Activated CD4-positive, alpha-beta T cell treated with anti-CD3 and anti-CD28 coated beads, Interleukin-2, amount 10 ng/mL, durations not matched to agents 24 days and 14 days (primary cell): ENCODE measurements at regions not wholly inside any gene's neighbourhood (a gene's known extent, or its start where the extent isn't known, plus 50 kb on each side); places are given as distances from the start of the nearest gene placed in this dataset.

Experiments
- DNase-seq: peaks from one replicate; pipeline ENCODE4 v3.0.0; 2022
- H3K27ac Mint-ChIP-seq: one replicate; pipeline ENCODE4 v1.8.0; 2022; ENCODE audit warnings: mild to moderate bottlenecking, mixed read lengths
- H3K27me3 Mint-ChIP-seq: one replicate; pipeline ENCODE4 v1.8.0; 2022; ENCODE audit warnings: mixed read lengths
- H3K36me3 Mint-ChIP-seq: one replicate; pipeline ENCODE4 v1.8.0; 2022; ENCODE audit warnings: low read depth, mild to moderate bottlenecking, mixed read lengths
- H3K4me1 Mint-ChIP-seq: one replicate; pipeline ENCODE4 v1.8.0; 2021; ENCODE audit warnings: mixed read lengths
- H3K4me3 Mint-ChIP-seq: one replicate; pipeline ENCODE4 v1.8.0; 2022; ENCODE audit warnings: mild to moderate bottlenecking, moderate library complexity, mixed read lengths
- H3K9me3 Mint-ChIP-seq: one replicate; pipeline ENCODE4 v1.8.0; 2021; ENCODE audit warnings: mixed read lengths
- intact Hi-C: fragments of 100-400 bp; cut with micrococcal nuclease; formaldehyde crosslinking; loops from one replicate; pipeline ENCODE4 v1.15.1; 2023

DNA sequence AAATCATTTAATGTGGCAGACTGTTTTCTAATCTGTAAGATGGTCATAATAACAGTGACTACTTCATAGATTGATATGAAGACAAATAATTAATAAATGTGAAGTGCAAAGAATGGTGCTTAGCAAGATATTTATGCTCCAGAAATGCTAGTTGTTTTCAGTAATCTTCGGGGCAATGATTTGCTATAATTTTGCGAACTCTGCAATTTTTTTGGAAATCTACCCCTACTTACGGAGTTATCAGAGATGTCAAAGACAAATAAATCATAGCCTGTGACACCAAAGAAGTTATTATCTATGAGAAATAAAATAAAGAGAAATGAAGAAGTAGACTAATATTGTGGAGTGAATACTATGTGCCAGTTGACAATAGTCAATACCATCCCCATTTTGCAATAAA is 634.1 kb upstream of the LRRC4C start:
- Mint-ChIP-seq H3K27me3 (no peaks in the 10 kb centered on the region), H3K9me3 (peaks cover 12% of the 10 kb centered on the region), H3K4me3 (no peak overlapping the region), H3K4me1 (no peaks in the 10 kb centered on the region), H3K36me3 (no peaks in the 10 kb centered on the region), H3K27ac (no peak overlapping the region)
- intact Hi-C loops, result no loop called here
- DNase-seq, result no peak

DNA sequence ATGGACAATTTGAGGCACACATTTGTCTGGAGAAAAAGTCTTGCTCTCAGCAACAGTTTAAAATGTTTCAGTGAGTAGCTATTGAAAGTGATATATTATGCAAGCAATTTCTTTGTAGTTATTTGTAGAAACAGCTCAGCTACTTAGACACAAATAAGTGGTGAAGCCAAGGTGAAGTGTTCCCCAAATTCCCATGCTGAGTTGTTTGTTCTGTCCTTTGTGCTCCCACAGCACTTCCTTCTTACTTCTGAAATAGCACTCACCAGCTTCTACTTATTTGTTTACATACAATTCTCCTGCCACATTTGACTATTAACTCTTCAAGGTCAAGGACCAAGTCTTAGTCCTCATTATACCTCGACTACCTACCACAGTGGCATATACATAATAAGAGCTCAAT is 638.6 kb upstream of the LRRC4C start:
- Mint-ChIP-seq H3K4me3 (no peak overlapping the region), H3K36me3 (no peaks in the 10 kb centered on the region), H3K9me3 (peaks cover 9% of the 10 kb centered on the region), H3K4me1 (no peaks in the 10 kb centered on the region), H3K27me3 (no peaks in the 10 kb centered on the region), H3K27ac (no peak overlapping the region)
- DNase-seq, result no peak
- intact Hi-C loops, result no loop called here

DNA sequence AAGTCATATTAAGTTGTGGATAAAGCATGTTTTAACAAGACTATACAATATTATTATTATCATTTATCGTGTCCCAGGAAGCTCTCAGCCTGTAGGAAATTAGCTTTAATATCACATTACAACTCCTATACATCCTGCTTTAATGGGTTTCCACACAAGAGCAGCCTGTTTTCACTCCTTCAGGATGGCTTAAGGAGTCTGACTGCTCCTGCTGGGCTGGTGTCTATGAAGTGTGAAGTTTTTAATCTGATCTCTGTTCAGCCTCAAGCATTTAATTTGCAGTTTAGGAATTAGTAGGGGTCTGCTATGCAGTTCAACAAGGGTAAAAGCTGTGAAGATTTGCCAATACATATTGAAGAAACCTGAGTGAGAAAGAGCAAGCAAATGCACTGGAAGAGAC is 653.4 kb upstream of the LRRC4C start:
- intact Hi-C loops, result no loop called here
- Mint-ChIP-seq H3K36me3 (no peaks in the 10 kb centered on the region), H3K9me3 (peaks cover 4% of the 10 kb centered on the region)

DNA sequence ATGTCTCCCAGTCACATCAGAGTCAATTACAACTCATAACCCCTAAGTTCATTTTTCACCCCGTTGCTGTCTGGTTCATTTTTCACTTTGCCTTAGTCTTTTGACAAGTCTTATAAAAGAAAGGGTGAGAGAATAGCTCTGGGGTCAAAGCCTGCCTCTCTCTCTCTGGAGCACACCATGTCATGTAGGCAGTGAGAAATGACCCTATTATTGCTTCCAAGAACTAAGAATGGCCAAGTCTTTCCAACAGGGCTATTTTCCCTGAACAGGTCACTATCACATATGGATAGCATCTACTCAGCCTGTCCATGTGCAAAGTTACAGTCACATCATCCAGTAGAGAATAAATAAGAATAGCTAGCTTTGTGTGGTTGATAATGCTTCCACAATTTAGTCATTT is 655.5 kb upstream of the LRRC4C start:
- intact Hi-C loops, result no loop called here
- Mint-ChIP-seq H3K27me3 (no peaks in the 10 kb centered on the region), H3K4me1 (no peaks in the 10 kb centered on the region), H3K27ac (no peak overlapping the region), H3K36me3 (no peaks in the 10 kb centered on the region), H3K9me3 (peaks cover 3% of the 10 kb centered on the region), H3K4me3 (no peak overlapping the region)
- DNase-seq, result no peak

More for the DNA sequence above, 653.4 kb upstream of the LRRC4C start:
- Mint-ChIP-seq H3K27ac (no peak overlapping the region), H3K4me3 (no peak overlapping the region), H3K27me3 (no peaks in the 10 kb centered on the region), H3K4me1 (no peaks in the 10 kb centered on the region)
- DNase-seq, result no peak

DNA sequence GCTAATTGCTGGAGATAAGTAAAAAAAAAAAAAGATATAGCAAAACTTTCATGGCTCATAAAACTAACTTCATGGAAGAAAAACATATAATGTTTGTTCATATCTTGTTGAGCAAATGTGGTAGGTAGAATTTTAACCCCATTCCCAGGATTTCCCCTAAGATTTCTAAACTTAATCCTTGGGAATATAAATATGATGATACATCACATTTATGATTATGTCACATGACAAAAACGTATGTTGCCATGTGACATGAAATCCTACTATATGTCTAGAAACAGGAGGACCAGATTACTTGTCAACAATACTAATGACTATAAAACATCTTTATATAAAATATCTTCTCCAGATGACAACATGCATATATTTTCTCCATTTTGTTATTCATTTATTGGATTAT is 679.0 kb upstream of the LRRC4C start:
- Mint-ChIP-seq H3K4me3 (no peak overlapping the region), H3K27ac (no peak overlapping the region), H3K4me1 (no peaks in the 10 kb centered on the region), H3K27me3 (no peaks in the 10 kb centered on the region), H3K36me3 (no peaks in the 10 kb centered on the region), H3K9me3 (peaks cover 6% of the 10 kb centered on the region)
- intact Hi-C loops, result no loop called here
- DNase-seq, result no peak

DNA sequence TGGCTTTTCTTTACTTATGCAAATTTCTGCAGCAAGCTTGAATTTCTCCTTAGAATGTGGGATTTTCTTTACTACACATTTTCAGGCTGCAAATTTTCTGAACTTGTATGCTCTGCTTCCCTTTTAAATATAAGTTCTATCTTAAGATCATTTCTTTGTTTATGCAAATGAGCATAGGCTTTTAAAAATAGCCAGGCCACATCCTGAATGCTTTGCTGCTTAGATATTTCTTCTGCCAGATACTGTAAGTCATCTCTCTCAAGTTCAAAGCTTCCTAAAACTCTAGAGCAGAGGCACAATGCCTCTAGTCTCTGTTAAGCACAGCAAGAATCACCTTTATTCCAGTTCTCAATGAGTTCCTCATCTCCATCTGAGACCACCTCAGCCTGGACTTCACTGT is 685.9 kb upstream of the LRRC4C start:
- H3K4me3 Mint-ChIP-seq, result no peak overlapping the region

DNA sequence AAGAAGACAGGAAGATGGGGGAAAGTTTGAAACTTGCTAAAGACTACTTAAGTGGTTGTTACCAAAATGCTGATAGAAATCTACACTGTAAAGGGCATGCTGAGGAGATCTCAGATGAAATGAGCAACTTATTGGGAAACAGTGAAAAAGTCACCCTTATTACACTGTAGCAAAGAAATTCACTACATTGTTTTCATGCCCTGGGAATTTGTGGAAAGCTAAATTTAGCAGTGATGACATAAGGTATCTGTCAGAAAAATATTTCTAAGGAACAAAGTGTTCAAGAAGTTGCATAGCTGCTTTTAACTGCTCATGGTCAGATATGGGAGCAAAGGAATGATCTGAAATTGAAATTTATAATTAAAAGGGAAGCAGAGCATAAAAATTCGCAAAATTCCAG is 702.4 kb upstream of the LRRC4C start:
- no peak for DNase-seq
- Mint-ChIP-seq H3K27me3 (no peaks in the 10 kb centered on the region), H3K9me3 (peaks cover 4% of the 10 kb centered on the region), H3K4me3 (no peak overlapping the region), H3K4me1 (no peaks in the 10 kb centered on the region), H3K27ac (no peak overlapping the region), H3K36me3 (no peaks in the 10 kb centered on the region)
- intact Hi-C loops, result no loop called here

More for the DNA sequence above, 685.9 kb upstream of the LRRC4C start:
- peaks cover 21% of the 10 kb centered on the region for H3K9me3 Mint-ChIP-seq
- no peak for DNase-seq
- no peaks in the 10 kb centered on the region for H3K27me3 Mint-ChIP-seq
- intact Hi-C loops, result no loop called here
- no peaks in the 10 kb centered on the region for H3K36me3 Mint-ChIP-seq
- H3K4me1 Mint-ChIP-seq, result no peaks in the 10 kb centered on the region
- H3K27ac Mint-ChIP-seq, result no peak overlapping the region

DNA sequence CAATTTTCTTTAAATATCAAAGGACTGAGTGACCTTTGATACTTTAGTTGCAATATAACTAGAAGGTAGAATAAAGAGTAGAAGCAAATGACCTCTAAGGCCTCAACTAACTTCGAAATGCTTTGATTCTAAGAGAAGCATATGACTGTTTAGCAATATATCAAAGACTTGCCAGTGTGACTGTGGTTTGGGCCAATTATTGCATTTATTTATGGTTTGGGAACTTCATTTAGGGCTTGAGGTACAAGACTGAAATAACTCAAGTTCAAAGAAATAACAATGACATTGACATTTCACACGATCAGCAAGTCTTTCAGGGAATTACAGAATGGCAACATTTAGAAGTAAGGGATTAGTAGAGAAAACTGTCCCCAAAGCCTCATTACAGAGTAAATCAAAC is 709.7 kb upstream of the LRRC4C start:
- H3K4me1 Mint-ChIP-seq, result no peaks in the 10 kb centered on the region
- no peak for DNase-seq
- intact Hi-C loops, result no loop called here
- H3K4me3 Mint-ChIP-seq, result no peak overlapping the region
- peaks cover 8% of the 10 kb centered on the region for H3K9me3 Mint-ChIP-seq
- H3K27me3 Mint-ChIP-seq, result no peaks in the 10 kb centered on the region
- H3K27ac Mint-ChIP-seq, result no peak overlapping the region
- H3K36me3 Mint-ChIP-seq, result no peaks in the 10 kb centered on the region

DNA sequence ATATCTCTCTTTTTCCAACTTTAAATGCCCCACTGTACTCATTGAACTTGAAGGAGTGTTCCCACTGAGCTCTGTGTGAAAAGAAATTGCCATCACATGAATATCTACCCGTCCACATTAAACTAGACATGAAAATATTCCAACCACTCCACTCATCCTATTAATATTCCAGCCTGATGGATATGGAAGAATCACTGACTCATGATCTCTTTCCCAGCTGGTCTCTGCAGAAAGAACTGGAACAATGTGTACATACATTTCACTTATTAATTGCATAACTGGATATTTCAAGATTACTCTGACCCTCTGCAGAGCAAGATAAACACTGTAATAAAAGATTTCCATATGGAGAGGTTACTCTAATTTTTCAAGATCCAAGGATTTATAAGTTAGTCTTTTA is 711.1 kb upstream of the LRRC4C start:
- H3K27ac Mint-ChIP-seq, result no peak overlapping the region
- no peaks in the 10 kb centered on the region for H3K27me3 Mint-ChIP-seq
- no peak overlapping the region for H3K4me3 Mint-ChIP-seq
- no peaks in the 10 kb centered on the region for H3K4me1 Mint-ChIP-seq
- peaks cover 16% of the 10 kb centered on the region for H3K9me3 Mint-ChIP-seq
- no peak for DNase-seq
- intact Hi-C loops, result no loop called here
- H3K36me3 Mint-ChIP-seq, result no peaks in the 10 kb centered on the region

DNA sequence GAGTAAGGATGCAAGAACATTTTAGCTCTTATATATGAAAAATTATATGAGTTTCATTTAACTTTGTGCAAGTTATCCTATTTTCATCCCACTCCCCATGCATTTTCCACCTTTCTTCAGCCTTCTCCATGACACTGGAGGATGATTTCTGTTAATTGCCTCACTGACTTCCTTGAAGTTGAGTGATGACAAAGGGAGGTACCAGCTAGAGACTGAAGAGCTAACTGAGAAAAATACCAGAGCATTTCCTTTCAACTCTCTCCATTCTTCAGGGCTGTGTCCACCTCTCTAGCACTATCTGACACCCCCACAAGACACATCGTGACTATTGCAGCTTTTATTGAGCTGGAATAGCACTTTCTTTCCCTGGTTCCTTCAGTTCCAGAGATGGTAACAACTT is 711.6 kb upstream of the LRRC4C start:
- Mint-ChIP-seq H3K4me3 (no peak overlapping the region), H3K27ac (no peak overlapping the region), H3K9me3 (peaks cover 16% of the 10 kb centered on the region), H3K4me1 (no peaks in the 10 kb centered on the region), H3K27me3 (no peaks in the 10 kb centered on the region), H3K36me3 (no peaks in the 10 kb centered on the region)
- intact Hi-C loops, result no loop called here
- DNase-seq, result no peak

DNA sequence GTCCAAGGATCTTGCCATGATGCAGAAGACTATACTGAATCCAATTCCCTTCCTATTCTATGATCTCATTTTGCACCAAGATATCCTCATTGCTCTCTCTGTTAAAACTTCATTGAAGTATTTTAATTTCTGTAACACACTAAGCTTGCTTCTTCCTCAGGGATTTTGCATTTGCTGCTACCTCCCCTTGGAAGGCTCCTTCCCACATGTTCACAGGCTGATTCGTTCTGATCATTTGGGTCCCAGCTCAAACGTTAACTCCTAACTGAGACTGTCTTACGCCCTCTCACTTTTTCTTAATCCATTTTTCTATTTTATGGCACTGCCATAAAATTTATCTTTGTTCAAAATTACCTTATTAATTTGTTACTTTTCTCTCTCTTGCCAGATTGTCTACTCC is 713.0 kb upstream of the LRRC4C start:
- Mint-ChIP-seq H3K27me3 (no peaks in the 10 kb centered on the region), H3K9me3 (peaks cover 16% of the 10 kb centered on the region), H3K4me3 (no peak overlapping the region), H3K4me1 (no peaks in the 10 kb centered on the region), H3K36me3 (no peaks in the 10 kb centered on the region), H3K27ac (no peak overlapping the region)
- no peak for DNase-seq
- intact Hi-C loops, result no loop called here

DNA sequence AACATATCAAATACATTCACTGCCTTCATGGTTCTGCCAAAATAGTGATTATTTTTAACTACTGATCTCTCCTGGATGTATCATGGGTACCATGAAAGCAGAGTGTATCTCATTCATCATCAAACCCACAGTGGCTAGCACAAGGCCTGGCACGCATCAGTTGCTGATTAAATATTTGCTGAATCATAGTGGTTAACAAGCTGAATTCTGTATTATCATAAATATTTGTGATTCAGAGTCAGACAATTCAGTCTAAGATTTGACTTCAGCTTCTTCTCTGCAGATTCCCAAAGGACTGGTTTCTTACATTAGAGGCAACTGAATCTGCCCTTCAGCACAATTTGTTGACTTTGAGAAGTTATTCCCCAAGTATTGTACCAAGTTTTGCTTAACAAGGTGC is 715.8 kb upstream of the LRRC4C start:
- Mint-ChIP-seq H3K9me3 (peaks cover 11% of the 10 kb centered on the region), H3K36me3 (no peaks in the 10 kb centered on the region), H3K27me3 (no peaks in the 10 kb centered on the region), H3K4me3 (no peak overlapping the region), H3K4me1 (no peaks in the 10 kb centered on the region), H3K27ac (no peak overlapping the region)
- no peak for DNase-seq
- intact Hi-C loops, result no loop called here

DNA sequence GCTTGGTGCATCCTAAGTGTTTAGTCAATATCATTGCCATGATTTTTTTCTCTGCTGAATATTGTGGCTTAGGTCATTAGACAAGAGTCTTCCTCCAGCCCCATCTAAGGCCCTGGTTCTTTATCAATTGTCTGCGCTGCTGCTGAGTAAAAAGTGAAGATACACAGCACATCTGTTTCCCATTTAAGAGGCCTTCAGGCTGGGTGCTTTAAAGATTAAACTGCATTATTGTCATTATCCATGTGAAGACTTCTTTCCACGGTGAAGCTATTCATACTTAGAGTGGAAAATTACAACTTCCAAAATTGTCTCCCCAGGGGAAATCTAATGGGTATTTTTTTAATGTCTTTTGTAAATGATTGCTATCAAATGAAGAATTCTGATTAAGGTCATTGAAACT is 719.8 kb upstream of the LRRC4C start:
- no peak overlapping the region for H3K27ac Mint-ChIP-seq
- no peaks in the 10 kb centered on the region for H3K27me3 Mint-ChIP-seq

DNA sequence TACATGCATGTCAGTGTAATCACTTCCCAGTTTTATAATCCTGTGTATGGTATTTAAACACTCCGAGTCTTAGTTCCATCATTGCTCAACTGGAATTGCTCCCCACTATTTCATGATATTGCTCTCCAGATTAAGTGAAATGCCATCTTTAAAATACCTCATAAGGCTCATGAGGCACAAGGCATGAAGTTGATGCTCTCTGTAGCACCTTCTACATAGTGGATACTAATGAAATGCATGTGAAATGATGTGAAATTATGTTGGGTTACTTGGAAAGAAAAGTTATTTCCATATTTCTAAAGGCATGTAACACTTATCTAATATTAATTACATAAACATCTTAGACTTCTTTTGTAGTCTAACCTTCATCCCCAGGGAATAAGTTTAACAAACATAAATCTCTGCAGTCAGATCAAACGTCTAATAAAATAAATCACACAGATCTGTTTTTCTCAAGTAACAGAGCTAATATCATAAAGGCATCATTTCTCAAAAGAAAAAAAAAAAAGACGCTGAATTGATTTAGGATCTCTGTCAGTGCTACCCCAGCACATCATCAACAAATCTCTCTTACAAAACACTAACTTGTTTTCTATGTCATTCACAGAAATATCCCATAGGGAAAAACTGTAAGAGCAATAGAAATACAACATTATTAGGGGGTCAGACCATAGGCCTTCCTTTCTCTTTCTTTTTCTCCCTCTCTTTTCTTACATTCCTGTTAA is 736.0 kb upstream of the LRRC4C start:
- Mint-ChIP-seq H3K36me3 (no peaks in the 10 kb centered on the region), H3K27ac (no peak overlapping the region), H3K4me3 (no peak overlapping the region), H3K9me3 (peaks cover 12% of the 10 kb centered on the region), H3K4me1 (no peaks in the 10 kb centered on the region), H3K27me3 (no peaks in the 10 kb centered on the region)
- no peak for DNase-seq
- intact Hi-C loops, result no loop called here

More for the DNA sequence above, 719.8 kb upstream of the LRRC4C start:
- Mint-ChIP-seq H3K36me3 (no peaks in the 10 kb centered on the region), H3K9me3 (peaks cover 8% of the 10 kb centered on the region), H3K4me1 (no peaks in the 10 kb centered on the region), H3K4me3 (no peak overlapping the region)
- no peak for DNase-seq
- intact Hi-C loops, result no loop called here

DNA sequence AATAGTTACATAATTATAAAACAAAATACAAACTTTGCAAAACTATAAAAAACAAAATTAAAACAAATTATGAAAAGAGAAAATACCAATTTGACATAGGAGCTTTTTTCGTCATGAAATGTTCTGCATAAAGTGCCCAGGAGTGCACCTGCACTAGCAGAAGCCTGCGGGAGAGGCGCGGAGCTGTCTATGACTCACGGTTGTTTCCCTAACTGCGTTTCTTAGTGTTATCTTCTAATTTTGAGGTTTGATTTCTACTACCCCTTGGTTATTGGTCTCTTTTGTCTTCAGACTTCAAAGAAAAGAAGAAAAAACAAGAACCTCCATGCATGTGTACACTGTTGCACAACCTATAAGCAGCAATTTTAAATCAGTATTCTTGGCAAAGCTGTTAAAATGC is 740.9 kb upstream of the LRRC4C start:
- Mint-ChIP-seq H3K27ac (no peak overlapping the region), H3K4me1 (no peaks in the 10 kb centered on the region), H3K36me3 (no peaks in the 10 kb centered on the region), H3K27me3 (no peaks in the 10 kb centered on the region), H3K9me3 (peaks cover 15% of the 10 kb centered on the region), H3K4me3 (no peak overlapping the region)
- intact Hi-C loops, result no loop called here
- DNase-seq, result no peak
